Natural killer cell (primary cell): ENCODE measurements at regions not wholly inside any gene's neighbourhood (a gene's known extent, or its start where the extent isn't known, plus 50 kb on each side); places are given as distances from the start of the nearest gene placed in this dataset.

ENCODE experiments used
- ATAC-seq, 3 donors: fragments of 150-1000 bp in 2 of 3; fragments of 200-7000 bp in 1 of 3; cut with Tn5 transposase; 1 replicate in 1 of 3; 2 replicates in 2 of 3; pipeline ENCODE4 v1.10.0; 2021; ENCODE audit warnings: mild to moderate bottlenecking in 2 of 3, moderate library complexity in 2 of 3
- DNase-seq, 2 donors: peaks; one replicate each; pipeline versions ENCODE4 v3.0.0 to v3.0.0-alpha.2; 2013 to 2021; ENCODE audit warnings: mixed read lengths in 1 of 2
- H3K27ac ChIP-seq: one replicate; pipeline ENCODE4 v1.5.1; 2013; ENCODE audit warnings: mild to moderate bottlenecking, low read length
- H3K27me3 ChIP-seq: one replicate; pipeline ENCODE4 v1.6.1; 2013; ENCODE audit warnings: low read length; ENCODE audit not compliant: control insufficient read depth, insufficient read depth
- H3K36me3 ChIP-seq: one replicate; pipeline ENCODE4 v1.6.1; 2013; ENCODE audit warnings: low read length; ENCODE audit not compliant: control insufficient read depth, insufficient read depth
- H3K4me1 ChIP-seq: one replicate; pipeline ENCODE4 v1.6.1; 2013; ENCODE audit warnings: low read length; ENCODE audit not compliant: control insufficient read depth, insufficient read depth
- H3K4me3 ChIP-seq: one replicate; pipeline ENCODE4 v1.5.1; 2013; ENCODE audit warnings: low read length
- H3K9me3 ChIP-seq: one replicate; pipeline ENCODE4 v1.6.1; 2013; ENCODE audit warnings: low read length; ENCODE audit not compliant: control insufficient read depth, insufficient read depth
- H3K27ac Mint-ChIP-seq, 2 donors: one replicate each; pipeline ENCODE4 v1.8.0; 2022; ENCODE audit warnings: mild to moderate bottlenecking in 2 of 2, mixed read lengths in 2 of 2, moderate library complexity in 1 of 2
- H3K27me3 Mint-ChIP-seq, 2 donors: one replicate each; pipeline ENCODE4 v1.8.0; 2022; ENCODE audit warnings: low read depth in 2 of 2, mixed read lengths in 2 of 2
- H3K36me3 Mint-ChIP-seq: one replicate; pipeline ENCODE4 v1.8.0; 2022; ENCODE audit warnings: mixed read lengths
- H3K4me1 Mint-ChIP-seq, 2 donors: one replicate each; pipeline ENCODE4 v1.8.0; 2022; ENCODE audit warnings: mixed read lengths in 2 of 2
- H3K4me3 Mint-ChIP-seq: one replicate; pipeline ENCODE4 v1.8.0; 2022; ENCODE audit warnings: mild to moderate bottlenecking, moderate library complexity, mixed read lengths
- H3K9me3 Mint-ChIP-seq, 2 donors: one replicate each; pipeline ENCODE4 v1.8.0; 2022; ENCODE audit warnings: mixed read lengths in 2 of 2
- WGBS: methylation state at CpG from one replicate; pipeline ENCODE4 v1.1.7; 2013; ENCODE audit warnings: missing lambda C conversion rate; ENCODE audit not compliant: insufficient coverage; 5-methylcytosine and 5-hydroxymethylcytosine counted together
- intact Hi-C: fragments of 100-400 bp; cut with micrococcal nuclease; formaldehyde crosslinking; loops from one replicate; pipeline ENCODE4 v1.14.2; 2022
- TF ChIP-seq, protein P1 (sequence below): fragments of 200-600 bp; IDR thresholded peaks from one replicate; pipeline ENCODE4 v1.8.0; 2022; ENCODE audit warnings: antibody characterized with exemption

- no peak for ATAC-seq
- peaks cover 0 to 17% of the 10 kb centered on the region in 2 donors for H3K27me3 Mint-ChIP-seq
- H3K9me3 Mint-ChIP-seq = no peaks in the 10 kb centered on the region
- H3K4me3 Mint-ChIP-seq = no peak overlapping the region
- no peak overlapping the region for H3K27ac Mint-ChIP-seq
- no peaks in the 10 kb centered on the region for H3K9me3 ChIP-seq
- H3K27me3 ChIP-seq = no peaks in the 10 kb centered on the region
- no peak overlapping the region for H3K27ac ChIP-seq
- no peaks in the 10 kb centered on the region for H3K36me3 ChIP-seq
- no peak overlapping the region for H3K4me3 ChIP-seq
- no peaks in the 10 kb centered on the region for H3K36me3 Mint-ChIP-seq
- TF ChIP-seq, protein P1, sequence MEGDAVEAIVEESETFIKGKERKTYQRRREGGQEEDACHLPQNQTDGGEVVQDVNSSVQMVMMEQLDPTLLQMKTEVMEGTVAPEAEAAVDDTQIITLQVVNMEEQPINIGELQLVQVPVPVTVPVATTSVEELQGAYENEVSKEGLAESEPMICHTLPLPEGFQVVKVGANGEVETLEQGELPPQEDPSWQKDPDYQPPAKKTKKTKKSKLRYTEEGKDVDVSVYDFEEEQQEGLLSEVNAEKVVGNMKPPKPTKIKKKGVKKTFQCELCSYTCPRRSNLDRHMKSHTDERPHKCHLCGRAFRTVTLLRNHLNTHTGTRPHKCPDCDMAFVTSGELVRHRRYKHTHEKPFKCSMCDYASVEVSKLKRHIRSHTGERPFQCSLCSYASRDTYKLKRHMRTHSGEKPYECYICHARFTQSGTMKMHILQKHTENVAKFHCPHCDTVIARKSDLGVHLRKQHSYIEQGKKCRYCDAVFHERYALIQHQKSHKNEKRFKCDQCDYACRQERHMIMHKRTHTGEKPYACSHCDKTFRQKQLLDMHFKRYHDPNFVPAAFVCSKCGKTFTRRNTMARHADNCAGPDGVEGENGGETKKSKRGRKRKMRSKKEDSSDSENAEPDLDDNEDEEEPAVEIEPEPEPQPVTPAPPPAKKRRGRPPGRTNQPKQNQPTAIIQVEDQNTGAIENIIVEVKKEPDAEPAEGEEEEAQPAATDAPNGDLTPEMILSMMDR = no peak
- no peak for DNase-seq
- H3K4me1 ChIP-seq = no peaks in the 10 kb centered on the region
- WGBS = 94% methylated on average over 19 of the region's 20 CpGs
- intact Hi-C loops = no loop called here
- no peaks in the 10 kb centered on the region for H3K4me1 Mint-ChIP-seq
Observed at GRCh38 chr10:128907155-128907941, 559.7 kb upstream of the MGMT start.

GRCh38 chr10:128908099-128908498, 558.9 kb upstream of the MGMT start:
- peaks cover 0 to 10% of the 10 kb centered on the region in 2 donors for H3K27me3 Mint-ChIP-seq
- no peak overlapping the region for H3K27ac Mint-ChIP-seq
- H3K4me1 Mint-ChIP-seq = no peaks in the 10 kb centered on the region
- ATAC-seq (no peak), DNase-seq (peak in 1 of 2 donors; percentile 11)
- H3K27ac ChIP-seq = no peak overlapping the region
- H3K4me3 Mint-ChIP-seq = no peak overlapping the region
- H3K36me3 ChIP-seq = no peaks in the 10 kb centered on the region
- no peaks in the 10 kb centered on the region for H3K9me3 ChIP-seq
- 13% methylated on average over 5 of the region's 6 CpGs for WGBS
- no peaks in the 10 kb centered on the region for H3K9me3 Mint-ChIP-seq
- TF ChIP-seq, protein P1 = no peak
- intact Hi-C loops = no loop called here
- H3K36me3 Mint-ChIP-seq = no peaks in the 10 kb centered on the region
- H3K4me1 ChIP-seq = no peaks in the 10 kb centered on the region
- H3K4me3 ChIP-seq = no peak overlapping the region
- H3K27me3 ChIP-seq = no peaks in the 10 kb centered on the region

DNA sequence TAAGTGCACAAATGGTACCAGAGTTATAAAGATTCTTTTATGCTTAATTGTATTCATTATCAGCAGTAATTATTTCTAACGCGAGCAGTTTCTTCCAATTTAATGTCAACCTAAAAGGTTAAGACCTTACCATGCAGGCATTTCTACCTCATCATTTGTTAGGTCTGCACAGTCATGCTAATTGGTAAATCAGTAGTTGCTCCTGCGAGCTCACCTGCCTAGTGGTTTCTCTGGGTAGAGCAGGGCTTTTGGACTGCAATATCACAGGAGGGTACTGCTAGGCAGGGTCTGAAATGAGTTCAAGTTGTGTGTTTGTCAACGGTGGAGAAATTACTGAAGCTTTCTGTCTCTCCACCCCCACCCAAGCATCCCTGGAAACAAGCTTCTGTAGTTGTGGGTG, 558.5 kb upstream of the MGMT start:
- Mint-ChIP-seq H3K27ac (no peak overlapping the region), H3K4me3 (no peak overlapping the region), H3K36me3 (no peaks in the 10 kb centered on the region), H3K9me3 (no peaks in the 10 kb centered on the region), H3K27me3 (peaks cover under 1 to 6% of the 10 kb centered on the region in 2 donors), H3K4me1 (no peaks in the 10 kb centered on the region)
- DNase-seq (no peak), ATAC-seq (no peak)
- Histone ChIP-seq H3K27ac (no peak overlapping the region), H3K9me3 (no peaks in the 10 kb centered on the region), H3K4me3 (no peak overlapping the region), H3K36me3 (no peaks in the 10 kb centered on the region), H3K27me3 (no peaks in the 10 kb centered on the region), H3K4me1 (no peaks in the 10 kb centered on the region)
- 64% methylated on average over 3 of the region's 4 CpGs for WGBS
- intact Hi-C loops = no loop called here
- TF ChIP-seq, protein P1 = no peak
